Bronchial epithelial cell (primary cell): ENCODE measurements at regions not wholly inside any gene's neighbourhood (a gene's known extent, or its start where the extent isn't known, plus 50 kb on each side); places are given as distances from the start of the nearest gene placed in this dataset.

ENCODE experiments used
- DNase-seq: peaks from one replicate; pipeline ENCODE4 v3.0.0-alpha.2; 2010; ENCODE audit warnings: low read depth
- FAIRE-seq: peaks from 2 replicates; lab custom pipeline; 2011; peaks lifted over from hg19 to GRCh38; lab: Jason Lieb, UNC
- H3K27me3 ChIP-seq: 2 replicates; pipeline ENCODE4 v1.5.1; 2011; ENCODE audit warnings: low read length; ENCODE audit not compliant: control insufficient read depth, insufficient read depth
- H3K36me3 ChIP-seq: 2 replicates; pipeline ENCODE4 v1.5.1; 2011; ENCODE audit warnings: low read length; ENCODE audit not compliant: control insufficient read depth, insufficient read depth
- H3K4me3 ChIP-seq: 2 replicates; pipeline ENCODE4 v1.5.1; 2011; ENCODE audit warnings: mild to moderate bottlenecking, low read depth, low read length, control low read depth
- CTCF ChIP-seq: IDR thresholded peaks from 2 replicates; pipeline ENCODE4 v1.5.1; 2011; ENCODE audit warnings: mild to moderate bottlenecking, moderate library complexity, low read length, control low read depth, inconsistent platforms; ENCODE audit not compliant: insufficient read depth, severe bottlenecking

GRCh38 chr13:28564030-28564429, 69.1 kb upstream of the FLT1 start:
- no peak overlapping the region for H3K4me3 ChIP-seq
- no peaks in the 10 kb centered on the region for H3K36me3 ChIP-seq
- FAIRE-seq (no peak), DNase-seq (peak; percentile 87)
- H3K27me3 ChIP-seq, result no peaks in the 10 kb centered on the region
- TF ChIP-seq CTCF, result no peak

- Histone ChIP-seq H3K36me3 (no peaks in the 10 kb centered on the region), H3K27me3 (no peaks in the 10 kb centered on the region), H3K4me3 (no peak overlapping the region)
- no peak for TF ChIP-seq CTCF
- DNase-seq (no peak), FAIRE-seq (no peak)
Measured at GRCh38 chr13:28563609-28564008, 68.7 kb upstream of the FLT1 start.

GRCh38 chr13:28560612-28561011, 65.7 kb upstream of the FLT1 start:
- Histone ChIP-seq H3K4me3 (no peak overlapping the region), H3K27me3 (no peaks in the 10 kb centered on the region), H3K36me3 (no peaks in the 10 kb centered on the region)
- no peak for TF ChIP-seq CTCF
- DNase-seq, result no peak
- FAIRE-seq, result no peak

- H3K4me3 ChIP-seq, result no peak overlapping the region
- H3K27me3 ChIP-seq, result no peaks in the 10 kb centered on the region
- no peak for TF ChIP-seq CTCF
- DNase-seq (no peak), FAIRE-seq (no peak)
- H3K36me3 ChIP-seq, result no peaks in the 10 kb centered on the region
Measured at GRCh38 chr13:28559636-28560259, 64.8 kb upstream of the FLT1 start.

DNA sequence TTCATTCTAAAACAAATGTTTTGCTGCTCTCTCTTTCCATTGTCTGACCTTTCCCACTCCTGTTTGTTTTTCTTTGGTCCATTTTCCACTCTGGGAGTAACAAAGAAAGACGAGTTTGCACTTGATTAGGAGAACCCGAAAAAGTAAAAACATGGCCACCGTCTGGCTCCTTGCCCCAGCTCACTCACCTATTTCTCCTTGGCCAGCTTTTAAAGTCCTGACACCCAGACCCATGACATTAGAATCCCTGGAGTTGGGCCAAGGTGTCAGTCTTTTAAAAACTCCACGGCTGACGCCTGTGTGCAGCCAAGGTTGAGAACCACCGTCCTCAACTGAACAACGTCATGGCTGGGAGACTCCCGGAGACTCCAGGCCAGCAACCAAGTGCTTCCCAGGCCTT, 63.6 kb upstream of the FLT1 start:
- DNase-seq (no peak), FAIRE-seq (no peak)
- TF ChIP-seq CTCF, result no peak
- Histone ChIP-seq H3K4me3 (no peak overlapping the region), H3K36me3 (no peaks in the 10 kb centered on the region), H3K27me3 (no peaks in the 10 kb centered on the region)
